Activated CD4-positive, alpha-beta T cell treated with anti-CD3 and anti-CD28 coated beads, Interleukin-2, Interleukin-4, amounts not matched to agents 100 ng/mL and 50 ng/mL, durations not matched to agents 16 hours and 8 hours (primary cell): ENCODE measurements at regions not wholly inside any gene's neighbourhood (a gene's known extent, or its start where the extent isn't known, plus 50 kb on each side); places are given as distances from the start of the nearest gene placed in this dataset.
"Not testable (repeated sequence)": the region's sequence is repeated elsewhere in the genome, so short reads cannot be mapped to it uniquely, and the experiment has no call there.

Experiments
- DNase-seq: peaks from one replicate; pipeline ENCODE4 v3.0.0-alpha.2; 2020; ENCODE audit warnings: low spot score

DNA sequence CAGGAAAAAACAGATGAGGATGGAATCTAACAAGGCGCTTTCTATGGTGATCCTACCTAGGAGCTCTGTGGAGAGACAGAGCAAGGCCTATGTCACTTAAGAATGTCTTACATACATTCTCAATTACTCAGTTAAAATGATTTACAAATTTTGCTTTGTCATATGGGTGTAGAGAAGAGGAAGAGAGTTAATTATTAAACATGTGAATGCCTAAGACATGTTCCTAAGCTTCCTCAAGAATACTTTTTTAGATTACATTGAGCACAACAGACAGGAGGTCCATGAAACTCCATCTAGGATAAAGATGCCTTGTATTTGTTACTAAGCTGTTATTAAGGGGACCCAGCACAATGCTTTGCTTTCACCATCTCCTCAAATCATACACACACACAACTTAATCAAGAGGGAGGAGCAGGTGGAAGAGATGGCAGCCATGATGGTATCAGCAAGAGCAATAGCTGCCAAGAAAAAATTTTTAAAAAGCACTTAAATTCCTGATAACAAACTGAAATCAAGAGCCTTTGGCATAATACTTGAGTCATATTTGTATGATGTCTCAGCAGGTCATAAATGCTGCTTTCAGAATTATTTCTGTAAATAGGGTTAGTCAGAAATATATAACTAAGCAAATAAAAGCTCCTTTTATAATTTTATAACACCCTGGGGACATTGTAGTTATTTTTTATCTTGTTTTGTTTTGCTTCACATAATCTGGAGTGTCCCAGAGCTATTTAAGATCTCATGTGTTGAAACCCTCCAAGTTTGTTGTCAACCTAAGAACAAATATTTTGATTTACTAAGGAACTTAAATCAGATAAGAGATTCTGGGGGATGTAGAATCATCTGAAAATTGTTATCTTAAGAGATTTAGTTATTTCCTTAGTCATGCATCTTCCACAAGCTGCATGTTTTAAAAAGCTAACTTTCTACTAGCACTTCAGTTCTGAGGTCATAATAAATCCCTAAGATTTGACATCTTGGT, 70.0 kb upstream of the CD2AP start:
- DNase-seq: no peak

GRCh38 chr6:47413752-47414422, 63.7 kb upstream of the CD2AP start:
- peak; percentile 59 for DNase-seq

DNA sequence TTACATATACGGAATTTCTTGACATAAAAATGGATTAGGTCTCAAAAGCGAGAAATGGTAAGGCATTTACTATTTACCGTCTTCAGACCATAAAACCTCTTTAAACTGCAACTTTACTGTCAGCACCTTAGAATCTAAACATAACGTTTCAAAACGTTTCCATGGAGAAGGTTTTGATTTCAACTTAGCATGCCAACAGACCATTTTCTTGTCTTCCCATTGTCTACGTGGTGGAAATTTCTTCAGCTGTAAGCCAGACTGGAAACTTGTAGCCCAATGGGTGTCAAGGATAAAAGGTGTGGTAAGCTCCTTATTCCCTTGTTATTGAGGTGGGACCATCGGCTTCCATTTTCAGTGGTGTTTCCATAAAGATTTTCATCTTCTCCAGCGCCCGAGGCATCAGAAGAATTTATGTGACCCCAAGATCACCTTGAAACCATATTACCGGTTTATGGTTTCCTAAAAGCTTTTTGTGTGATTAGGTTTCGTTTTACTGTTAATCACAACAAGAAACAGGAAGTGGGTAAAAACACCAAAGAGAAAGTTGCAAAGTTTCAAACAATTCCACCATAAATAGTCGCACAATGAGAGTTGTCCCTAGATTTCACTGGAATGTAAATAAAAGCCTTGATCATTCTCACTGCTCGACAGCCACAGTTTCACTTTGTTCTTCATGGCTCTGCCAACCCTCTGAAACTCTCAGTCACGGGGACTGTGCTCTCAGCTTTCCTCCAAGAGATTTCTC, 63.0 kb upstream of the CD2AP start:
- DNase-seq: peak; percentile 25

GRCh38 chr6:47416396-47417345, 60.9 kb upstream of the CD2AP start:
- DNase-seq: no peak

GRCh38 chr6:47419621-47420020, 58.0 kb upstream of the CD2AP start:
- no peak for DNase-seq

DNA sequence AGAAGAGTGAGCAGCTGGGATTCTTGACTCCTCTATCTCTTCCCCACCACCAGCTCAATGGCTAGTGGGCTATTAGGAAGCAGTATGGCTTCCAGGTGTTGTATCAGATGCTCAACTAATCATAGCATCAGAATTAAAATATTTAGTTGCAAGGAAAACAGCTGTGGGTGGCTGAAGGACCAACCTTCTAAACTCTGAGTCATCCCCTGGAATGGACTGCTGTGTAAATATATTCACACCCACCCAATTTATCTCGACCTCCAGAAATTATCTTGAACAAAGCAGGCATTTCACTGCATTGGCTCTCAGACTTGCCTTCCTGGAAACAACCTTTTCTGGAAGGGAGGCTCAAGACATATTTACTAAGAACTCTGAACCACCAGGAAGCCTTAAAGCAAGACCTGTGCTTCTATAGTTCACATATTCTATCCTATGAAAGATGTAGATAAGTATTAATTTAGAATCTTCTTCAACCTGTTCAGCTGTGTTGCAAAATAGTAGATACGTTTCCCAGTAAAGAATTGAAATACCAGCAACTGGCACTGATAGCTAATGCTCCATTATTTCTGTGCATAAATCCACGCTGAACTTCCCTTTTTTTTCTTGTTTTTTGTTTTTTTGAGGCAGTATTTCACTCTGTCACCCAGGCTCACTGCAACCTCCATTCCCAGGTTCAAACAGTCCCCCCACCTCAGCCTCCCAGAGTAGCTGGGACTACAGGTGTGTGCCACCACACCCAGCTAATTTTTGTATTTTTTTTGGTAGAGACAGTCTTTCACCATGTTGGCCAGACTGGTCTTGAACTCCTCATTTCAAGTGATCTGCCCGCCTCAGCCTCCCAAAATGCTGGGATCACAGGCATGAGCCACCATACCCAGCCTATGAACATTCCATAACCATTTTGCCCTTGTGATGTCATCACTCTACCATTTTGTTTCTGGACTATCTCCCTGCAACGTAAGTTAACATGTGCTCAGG, 56.9 kb upstream of the CD2AP start:
- no peak for DNase-seq

GRCh38 chr6:47423079-47423478, 54.5 kb upstream of the CD2AP start:
- DNase-seq: no peak

GRCh38 chr6:47424436-47424836, 53.2 kb upstream of the CD2AP start:
- DNase-seq: no peak

GRCh38 chr6:47425724-47426123, 51.9 kb upstream of the CD2AP start:
- not testable (repeated sequence) for DNase-seq

DNA sequence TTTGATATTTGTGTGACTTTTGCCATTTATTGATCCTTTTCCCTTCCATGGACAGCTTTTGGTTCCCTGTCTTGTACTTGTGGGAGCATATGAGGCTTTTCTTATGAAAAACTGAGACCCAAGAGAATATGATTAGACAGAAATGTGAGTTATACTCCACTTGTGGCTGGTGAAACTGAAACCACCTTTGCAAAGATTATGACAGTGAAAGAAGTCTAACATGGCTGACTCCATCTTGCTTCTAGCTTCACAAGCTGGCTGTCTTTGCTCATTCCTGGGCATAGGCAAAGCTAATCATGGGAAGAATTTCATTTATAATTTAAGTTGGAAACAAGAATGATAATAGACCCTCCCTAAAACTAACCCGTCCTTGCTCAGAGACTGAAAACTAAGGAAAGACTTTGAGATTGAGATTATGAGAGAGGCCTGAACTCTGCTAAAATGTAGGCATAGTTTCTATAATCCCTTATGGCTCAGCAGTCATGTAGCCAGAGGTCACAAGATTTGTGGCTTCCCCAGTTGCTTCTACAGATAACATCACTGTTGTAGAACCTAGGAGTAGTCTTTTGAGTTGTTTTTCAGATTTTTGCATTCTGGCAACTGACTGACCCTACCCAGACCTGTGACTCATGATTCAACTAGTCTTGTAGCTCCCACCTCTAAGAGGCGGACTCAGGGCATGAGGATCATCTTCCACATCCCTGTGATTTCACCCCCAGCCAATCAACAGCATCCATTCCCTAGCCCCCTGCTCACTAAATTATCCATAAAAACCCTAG, 50.9 kb upstream of the CD2AP start:
- no peak for DNase-seq

- no peak for DNase-seq
These were observed 49.9 kb upstream of the CD2AP start for GRCh38 chr6:47427680-47428079.
